Endothelial cell of hepatic sinusoid (primary cell): ENCODE measurements at regions not wholly inside any gene's neighbourhood (a gene's known extent, or its start where the extent isn't known, plus 50 kb on each side); places are given as distances from the start of the nearest gene placed in this dataset.
"Not testable (repeated sequence)": the region's sequence is repeated elsewhere in the genome, so short reads cannot be mapped to it uniquely, and the experiment has no call there.

Experiments used
- in situ Hi-C: cut with HindIII; loops from 2 replicates; pipeline ENCODE4 v1.10.0; 2017; ENCODE audit warnings: low sequenced_read_pairs

GRCh38 chr1:95657248-95657647 lies 423.2 kb downstream of the RWDD3 start:
- in situ Hi-C loops, result no loop called here

GRCh38 chr1:95659166-95659565 lies 425.2 kb downstream of the RWDD3 start:
- in situ Hi-C loops, result no loop called here

DNA sequence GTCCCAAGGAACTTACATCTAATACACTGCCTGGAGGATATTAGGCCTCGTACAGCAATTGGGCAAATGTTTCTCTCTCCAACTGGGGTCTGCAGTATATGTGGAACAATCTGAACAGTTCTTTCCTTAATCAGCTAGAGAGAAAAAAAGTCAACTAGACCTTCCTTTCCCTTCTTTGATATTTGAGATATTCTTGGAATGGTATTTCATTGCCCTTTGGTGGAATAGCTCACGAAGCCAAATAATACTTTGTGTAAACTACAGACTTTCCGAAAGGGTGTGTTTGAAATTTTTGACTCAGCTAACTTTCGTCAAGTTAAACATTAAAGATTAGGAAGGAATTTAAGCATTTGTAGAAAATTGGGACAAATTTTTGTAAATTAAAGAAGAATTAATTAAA lies 425.6 kb downstream of the RWDD3 start:
- in situ Hi-C loops, result no loop called here

GRCh38 chr1:95660736-95661135 lies 426.7 kb downstream of the RWDD3 start:
- in situ Hi-C loops, result no loop called here

DNA sequence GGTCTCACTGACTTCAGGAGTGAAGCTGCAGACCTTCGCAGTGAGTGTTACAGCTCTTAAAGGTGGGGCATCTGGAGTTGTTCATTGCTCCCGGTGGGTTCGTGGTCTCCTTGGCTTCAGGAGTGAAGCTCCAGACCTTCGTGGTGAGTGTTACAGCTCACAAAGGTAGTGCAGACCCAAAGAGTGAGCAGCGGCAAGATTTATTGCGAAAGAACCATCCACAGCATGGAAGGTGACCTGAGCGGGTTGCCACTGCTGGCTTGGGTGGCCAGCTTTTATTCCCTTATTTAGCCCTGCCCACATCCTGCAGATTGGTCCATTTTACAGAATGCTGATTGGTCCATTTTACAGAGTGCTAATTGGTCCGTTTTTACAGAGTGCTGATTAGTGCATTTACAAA lies 429.5 kb downstream of the RWDD3 start:
- in situ Hi-C loops, result not testable (repeated sequence)

- in situ Hi-C loops, result no loop called here
These were observed 434.2 kb downstream of the RWDD3 start for GRCh38 chr1:95668165-95668564.

GRCh38 chr1:95669638-95670037 lies 435.6 kb downstream of the RWDD3 start:
- in situ Hi-C loops, result not testable (repeated sequence)

- in situ Hi-C loops, result no loop called here
These were observed 437.1 kb downstream of the RWDD3 start for GRCh38 chr1:95671098-95671497.

GRCh38 chr1:95679262-95679661 lies 445.3 kb downstream of the RWDD3 start:
- in situ Hi-C loops, result no loop called here

DNA sequence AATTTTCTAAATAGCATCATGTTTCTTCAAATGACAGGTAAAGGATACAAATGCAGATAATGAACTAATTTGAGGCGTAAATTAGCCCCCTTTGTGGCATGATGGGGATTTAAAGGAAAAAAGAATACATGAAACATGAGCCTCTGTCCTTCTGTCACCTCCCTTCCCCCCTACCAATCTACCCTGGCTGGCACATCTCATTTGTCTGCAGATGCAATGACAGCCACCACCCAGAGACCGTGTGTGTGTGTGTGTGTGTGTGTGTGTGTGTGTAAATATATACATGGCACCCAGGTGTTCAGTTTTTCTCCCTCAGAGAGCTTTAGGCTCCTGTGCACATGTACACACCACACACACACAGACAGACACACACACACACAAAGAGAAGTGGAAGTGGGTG lies 451.1 kb downstream of the RWDD3 start:
- in situ Hi-C loops, result no loop called here

DNA sequence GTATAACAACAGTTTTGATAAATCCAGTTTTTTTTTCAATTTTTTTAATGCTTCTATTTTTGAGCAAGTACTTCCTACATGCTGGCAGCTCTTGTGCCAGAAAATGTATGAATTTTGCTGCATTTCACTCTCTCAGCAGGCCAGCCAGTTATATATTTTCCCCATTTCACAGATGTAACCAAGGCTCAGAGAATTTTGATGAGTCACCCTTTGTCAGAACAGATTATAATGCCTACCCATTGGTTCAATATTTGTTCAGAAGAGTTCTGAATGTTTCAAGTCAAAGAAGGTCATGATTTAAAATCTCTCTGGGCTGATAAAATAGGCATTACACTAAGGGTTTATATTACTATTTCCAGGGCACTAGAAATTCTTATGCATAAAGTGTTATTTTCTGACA lies 452.2 kb downstream of the RWDD3 start:
- in situ Hi-C loops, result no loop called here

- in situ Hi-C loops, result no loop called here
These were observed 465.3 kb downstream of the RWDD3 start for GRCh38 chr1:95699149-95699953.

- in situ Hi-C loops, result no loop called here
These were observed 467.6 kb downstream of the RWDD3 start for GRCh38 chr1:95701450-95702173.

DNA sequence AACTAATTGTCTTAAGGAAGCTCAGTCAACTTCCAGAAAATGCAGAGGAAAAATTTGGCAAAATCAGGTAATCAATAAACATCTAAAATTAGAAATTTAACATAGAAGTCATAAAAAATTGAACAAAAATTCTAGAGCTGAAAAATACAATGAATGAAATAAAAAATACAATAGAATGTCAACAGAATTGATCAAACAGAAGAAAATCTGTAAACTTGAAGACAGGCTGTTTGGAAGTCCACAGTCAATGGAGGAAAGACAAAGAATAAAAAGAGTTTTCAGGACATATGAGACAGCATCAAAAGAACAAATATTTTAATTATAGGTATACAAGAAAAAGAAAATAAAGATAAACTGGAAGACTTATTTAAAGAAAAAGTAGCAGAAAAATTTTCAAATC lies 469.0 kb downstream of the RWDD3 start:
- in situ Hi-C loops, result no loop called here

- in situ Hi-C loops, result no loop called here
These were observed 482.1 kb downstream of the RWDD3 start for GRCh38 chr1:95716097-95716496.

DNA sequence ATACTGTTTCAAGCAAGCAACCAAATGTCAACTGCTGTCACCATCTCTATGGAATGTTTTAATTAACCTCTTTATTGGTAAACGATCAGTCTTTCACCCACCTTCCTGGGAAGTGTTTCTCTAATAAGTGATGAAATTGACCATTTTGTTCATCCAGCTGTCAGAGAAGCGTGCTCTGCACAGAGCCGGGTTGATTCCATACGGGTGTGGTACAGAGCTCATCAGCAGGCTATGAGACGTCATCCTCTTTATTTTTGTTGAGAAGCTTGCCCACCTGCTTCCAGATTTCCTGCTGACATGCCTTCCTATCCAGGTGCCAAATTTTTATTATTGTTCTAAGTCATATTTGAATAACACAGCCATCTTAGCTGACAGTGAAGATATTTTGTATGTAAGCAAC lies 482.5 kb downstream of the RWDD3 start:
- in situ Hi-C loops, result no loop called here

- in situ Hi-C loops, result no loop called here
These were observed 489.3 kb downstream of the RWDD3 start for GRCh38 chr1:95723346-95723745.

- in situ Hi-C loops, result no loop called here
These were observed 494.8 kb downstream of the RWDD3 start for GRCh38 chr1:95728841-95729240.

GRCh38 chr1:95730986-95731385 lies 497.0 kb downstream of the RWDD3 start:
- in situ Hi-C loops, result no loop called here

DNA sequence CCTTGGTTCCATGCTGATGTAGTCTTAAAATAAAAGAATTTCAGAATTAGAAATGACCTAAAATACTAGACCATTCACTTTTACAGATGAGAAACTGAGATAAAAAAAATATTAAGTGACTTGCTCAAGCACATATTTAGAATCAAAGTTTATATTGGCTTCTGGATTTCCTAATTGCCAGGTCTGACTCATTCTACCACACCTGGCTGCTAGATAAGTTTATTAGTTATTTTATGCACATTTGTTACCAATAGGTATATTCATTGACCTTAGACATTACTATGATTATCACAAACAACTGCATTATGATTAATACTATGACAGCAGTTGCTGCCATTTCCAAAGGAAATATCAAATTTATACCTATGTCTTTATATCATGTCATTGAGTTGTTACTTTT lies 497.5 kb downstream of the RWDD3 start:
- in situ Hi-C loops, result no loop called here

GRCh38 chr1:95733031-95733430 lies 499.0 kb downstream of the RWDD3 start:
- in situ Hi-C loops, result no loop called here

- in situ Hi-C loops, result no loop called here
These were observed 499.7 kb downstream of the RWDD3 start for GRCh38 chr1:95733671-95734070.
